GM21529 (cell line): ENCODE measurements at regions not wholly inside any gene's neighbourhood (a gene's known extent, or its start where the extent isn't known, plus 50 kb on each side); places are given as distances from the start of the nearest gene placed in this dataset.
A peak's percentile ranks its signal among the peaks of the same experiment; 100 is the strongest.

Source experiments
- ATAC-seq: cut with Tn5 transposase; IDR thresholded peaks from one replicate; pipeline ENCODE4 v1.9.1; 2021; ENCODE audit not compliant: unreplicated experiment

- ATAC-seq: no peak
Measured at GRCh38 chr7:88442413-88442812, 135.7 kb upstream of the STEAP4 start.

GRCh38 chr7:88437132-88437531 lies 130.4 kb upstream of the STEAP4 start:
- ATAC-seq: peak; percentile 73

- ATAC-seq: no peak
Measured at GRCh38 chr7:88432301-88432700, 125.6 kb upstream of the STEAP4 start.

DNA sequence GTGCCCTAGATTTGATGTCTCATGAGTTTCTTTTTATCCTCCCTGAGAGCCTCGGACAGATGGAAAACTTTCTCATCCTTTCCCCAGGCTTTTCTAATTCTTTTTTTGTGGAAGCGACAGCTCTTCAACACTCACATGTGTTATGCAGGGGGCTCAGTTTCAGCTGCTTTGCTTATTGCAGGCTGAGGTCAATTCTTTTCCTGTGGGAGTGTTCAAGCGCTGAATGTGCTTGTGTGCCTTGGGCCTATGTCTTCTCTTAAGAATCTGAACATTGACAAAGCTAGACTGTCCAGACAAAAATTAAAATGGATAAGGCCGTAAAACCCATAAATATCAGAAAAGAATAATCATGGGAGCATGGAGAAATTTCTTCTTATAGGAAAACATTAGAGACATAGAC lies 125.2 kb upstream of the STEAP4 start:
- ATAC-seq: no peak

DNA sequence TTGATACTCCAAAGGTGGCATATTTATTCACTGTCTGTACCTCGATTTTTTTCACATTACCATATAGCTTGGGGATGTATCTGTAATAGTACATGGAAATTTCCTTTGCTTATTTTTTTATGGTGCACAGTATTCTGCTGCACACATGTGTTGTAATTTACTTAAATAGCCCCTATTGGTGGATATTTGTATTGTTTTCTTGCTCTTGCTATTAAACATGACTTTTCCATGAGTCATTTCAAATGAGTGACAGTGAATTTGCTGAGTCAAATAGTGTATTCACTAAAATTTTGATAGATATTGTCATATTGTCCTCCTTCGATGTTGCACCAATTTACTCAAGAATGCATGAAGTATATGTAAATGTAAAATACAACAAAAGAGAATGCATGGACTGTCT lies 122.7 kb upstream of the STEAP4 start:
- ATAC-seq: no peak

- ATAC-seq: no peak
Measured at GRCh38 chr7:88402529-88402928, 95.8 kb upstream of the STEAP4 start.

DNA sequence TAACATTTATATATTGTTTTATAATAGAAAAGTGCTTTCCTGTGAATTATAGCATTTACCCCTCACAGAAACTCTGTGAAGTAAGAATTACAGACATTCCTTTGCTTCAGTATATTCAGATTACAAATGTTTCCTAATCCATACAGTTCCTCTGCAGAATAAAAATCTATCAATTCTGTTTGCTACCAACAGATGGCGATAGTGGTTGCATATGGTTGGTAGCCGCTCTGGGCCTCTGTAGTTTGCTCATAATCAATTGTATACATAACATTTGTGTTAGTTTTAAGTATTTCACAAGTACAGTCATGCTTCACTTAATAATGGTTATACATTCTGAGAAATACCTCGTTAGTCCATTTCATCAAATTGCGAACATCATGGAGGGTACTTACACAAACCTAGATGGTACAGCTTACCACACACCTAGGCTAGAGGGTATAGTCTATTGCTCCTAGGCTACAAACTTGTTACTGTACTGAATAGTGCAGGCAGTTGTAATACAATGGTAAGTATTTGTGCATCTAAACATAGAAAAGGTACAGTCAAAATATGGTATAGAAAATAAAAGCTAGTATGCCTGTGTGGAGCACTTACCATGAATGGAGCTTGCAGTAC lies 94.4 kb upstream of the STEAP4 start:
- ATAC-seq: peak; percentile 60

- ATAC-seq: no peak
Measured at GRCh38 chr7:88399696-88400240, 93.1 kb upstream of the STEAP4 start.

DNA sequence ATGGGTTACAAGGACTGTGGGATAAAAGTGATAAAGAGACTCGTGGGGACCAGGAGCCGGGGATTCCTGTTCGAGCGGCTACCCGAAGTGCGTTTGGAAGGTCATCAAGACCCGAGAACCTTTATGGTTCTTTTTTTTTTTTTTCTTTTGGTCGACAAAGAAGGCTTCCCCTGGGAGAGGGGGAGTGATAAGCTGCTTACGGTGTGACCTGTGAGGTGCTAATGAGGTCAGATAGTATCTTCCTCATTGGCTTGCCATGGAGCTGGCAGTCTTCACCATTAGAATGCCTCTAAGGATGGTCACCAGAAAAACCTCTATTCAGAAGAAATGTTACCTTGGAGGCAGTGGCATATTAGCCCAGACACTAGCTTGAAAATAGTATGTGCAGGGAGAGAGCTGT lies 92.3 kb upstream of the STEAP4 start:
- ATAC-seq: no peak

DNA sequence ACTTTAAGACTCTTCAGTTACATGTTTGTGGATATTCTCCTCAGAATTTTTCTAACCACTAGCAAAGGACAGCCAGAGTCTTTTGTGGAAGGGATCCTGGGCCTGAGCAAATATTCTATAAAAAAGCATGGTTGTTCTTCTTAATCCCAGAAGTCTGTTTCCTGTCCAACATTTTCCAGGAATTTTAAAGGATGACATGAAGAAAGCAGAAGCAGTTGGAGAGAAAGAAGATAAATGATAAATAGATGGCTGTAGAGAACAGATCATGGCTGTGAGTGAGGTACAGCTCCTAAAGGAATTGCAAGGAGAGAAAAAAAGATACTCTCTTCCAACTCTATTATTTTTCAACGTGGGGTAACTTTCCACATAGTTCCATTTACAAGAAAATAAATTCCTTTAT lies 91.8 kb upstream of the STEAP4 start:
- no peak for ATAC-seq

DNA sequence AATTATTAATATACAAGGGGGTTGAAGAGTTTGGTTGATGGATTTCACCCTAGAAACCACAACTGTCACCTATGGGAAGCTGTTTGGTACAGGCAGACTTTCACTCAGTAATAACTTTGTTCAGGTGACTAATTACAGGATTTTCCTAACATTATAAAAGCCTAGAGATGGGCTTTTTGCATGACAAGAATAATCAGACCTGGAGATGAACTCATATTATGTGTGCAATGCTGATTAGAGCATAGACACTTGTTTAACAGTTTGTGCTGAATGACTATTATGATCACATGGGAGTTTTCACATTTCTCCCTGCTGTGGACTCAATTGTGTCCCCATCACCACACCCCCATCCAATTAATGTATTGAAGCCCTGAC lies 90.2 kb upstream of the STEAP4 start:
- peak; percentile 29 for ATAC-seq

DNA sequence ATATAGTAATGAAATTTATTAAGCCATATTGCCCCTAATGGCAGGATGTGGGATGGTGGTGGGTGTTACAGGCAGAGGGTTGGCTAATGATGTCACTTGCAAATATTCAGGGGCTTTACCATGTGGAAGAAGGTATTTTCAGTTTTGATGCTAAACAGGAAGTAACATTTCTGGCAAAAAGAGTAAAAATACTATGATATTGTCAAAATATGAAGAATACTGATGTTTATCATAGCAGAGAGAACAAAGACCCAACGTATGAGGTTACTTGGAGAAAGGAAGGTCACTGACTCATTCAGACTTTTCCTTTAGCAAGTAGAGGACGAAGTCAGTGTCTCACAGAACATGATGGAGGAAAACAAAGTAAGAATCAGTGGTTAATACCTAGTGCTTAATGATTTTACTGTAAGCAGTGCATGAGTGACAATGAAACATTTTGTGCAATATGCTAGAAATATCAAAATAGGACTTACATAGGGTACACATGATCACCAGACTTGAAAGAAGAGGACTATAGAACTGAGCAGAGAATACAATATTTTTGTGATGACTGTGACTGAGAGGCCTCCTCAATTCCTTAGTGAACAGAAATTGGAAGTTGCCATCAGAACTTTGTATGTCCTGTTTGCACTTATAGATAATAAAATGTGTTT lies 89.7 kb upstream of the STEAP4 start:
- peak; percentile 74 for ATAC-seq

- ATAC-seq: no peak
Measured at GRCh38 chr7:88395715-88396114, 89.0 kb upstream of the STEAP4 start.

DNA sequence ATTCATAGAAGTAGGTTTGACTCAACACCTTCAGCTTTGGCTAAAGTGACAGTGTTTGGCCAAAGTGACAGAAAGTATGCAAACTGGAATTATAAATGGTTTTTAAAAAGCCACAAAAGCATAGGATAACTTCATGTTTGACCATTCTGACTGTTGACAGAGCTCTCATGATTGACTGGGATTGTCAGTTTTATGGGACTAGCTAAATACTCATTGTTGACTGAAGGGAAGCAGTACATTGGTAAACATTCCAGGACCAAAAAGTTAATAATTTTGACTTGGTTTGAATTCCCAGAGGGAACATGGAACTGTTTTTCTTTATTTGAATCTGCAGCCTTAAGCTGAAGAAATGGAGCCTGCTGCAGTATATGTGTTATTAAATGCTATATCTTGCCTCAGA lies 84.6 kb upstream of the STEAP4 start:
- ATAC-seq: no peak

DNA sequence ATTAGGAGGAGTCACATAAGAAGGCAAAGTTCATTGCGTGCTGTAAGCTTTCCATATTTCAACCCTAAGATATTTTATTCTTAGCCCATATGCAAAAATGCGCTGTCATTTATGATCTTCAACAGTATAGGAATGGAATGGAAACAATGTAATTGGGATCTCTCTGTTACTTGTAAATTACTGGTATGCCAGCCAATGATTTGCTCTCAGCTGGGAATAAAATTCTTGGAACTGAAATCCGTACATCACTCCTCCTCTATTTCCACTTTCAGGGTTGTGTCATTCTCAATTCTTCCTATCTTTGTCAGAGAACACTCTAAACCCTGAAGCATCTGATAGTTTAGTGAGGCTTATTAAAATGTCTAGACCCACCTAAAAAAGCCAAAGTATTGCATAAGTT lies 80.7 kb upstream of the STEAP4 start:
- no peak for ATAC-seq

DNA sequence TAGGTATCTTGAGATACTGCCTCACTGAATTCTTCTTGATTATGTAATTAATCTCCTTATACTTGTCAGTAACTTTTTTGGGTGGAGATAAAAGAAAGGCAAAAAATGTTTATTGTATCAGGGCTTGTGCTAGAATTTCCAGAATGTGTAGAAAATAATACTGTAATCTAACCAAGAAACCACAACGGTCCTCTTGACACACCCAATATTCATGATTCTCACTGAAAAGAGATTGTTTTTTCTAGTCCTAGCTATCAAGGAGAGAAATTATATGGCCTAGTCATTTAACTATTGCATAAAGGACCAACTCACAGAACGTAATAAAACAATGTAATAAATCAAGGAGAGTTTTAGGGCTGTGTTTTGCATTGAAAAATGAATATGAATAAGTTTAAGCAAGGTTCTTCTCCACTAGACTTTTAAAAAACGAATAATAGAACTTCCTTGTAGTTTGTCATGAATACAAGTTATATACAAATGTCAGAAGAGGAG lies 80.0 kb upstream of the STEAP4 start:
- no peak for ATAC-seq

GRCh38 chr7:88377434-88377833 lies 70.7 kb upstream of the STEAP4 start:
- ATAC-seq: no peak

GRCh38 chr7:88368686-88369085 lies 62.0 kb upstream of the STEAP4 start:
- ATAC-seq: no peak

DNA sequence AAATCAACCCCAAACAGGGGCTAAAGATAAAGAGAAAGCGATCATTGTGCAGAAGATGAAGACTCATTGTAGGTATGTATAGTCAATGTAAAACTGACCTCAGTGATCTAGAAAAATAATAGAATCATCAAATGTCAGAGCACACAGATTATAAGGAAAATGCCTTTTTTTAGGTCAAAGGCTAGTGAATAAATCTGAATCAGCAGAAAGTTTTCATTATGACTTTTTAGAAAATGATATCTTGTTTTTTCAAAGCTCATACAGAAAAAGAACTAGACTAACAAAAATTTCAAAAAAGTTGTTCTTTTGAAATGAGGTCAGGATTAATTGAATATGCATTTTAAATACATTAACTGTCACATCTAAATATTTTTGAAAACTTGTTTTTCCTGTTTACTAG lies 60.2 kb upstream of the STEAP4 start:
- ATAC-seq: no peak

GRCh38 chr7:88363869-88364268 lies 57.2 kb upstream of the STEAP4 start:
- no peak for ATAC-seq

- no peak for ATAC-seq
Measured at GRCh38 chr7:88363249-88363648, 56.6 kb upstream of the STEAP4 start.

DNA sequence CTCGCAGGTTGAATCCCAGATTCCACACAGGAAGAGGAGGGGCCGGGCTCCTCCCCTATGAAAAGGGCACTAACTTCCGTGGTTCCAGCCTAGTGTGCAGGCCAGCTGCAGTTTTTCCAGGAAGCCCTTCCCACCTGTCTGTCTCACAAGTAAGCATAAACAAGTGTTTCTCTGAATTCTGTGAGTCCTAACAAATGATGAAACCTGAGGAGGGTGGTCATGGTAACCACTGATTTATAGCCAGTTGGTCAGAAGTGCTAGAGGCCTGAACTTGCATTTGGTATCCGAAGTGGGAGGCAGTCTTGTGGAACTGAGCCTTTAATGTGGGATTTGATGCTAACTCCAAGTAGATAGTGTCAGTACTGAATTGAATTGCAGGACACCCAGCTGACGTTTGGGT lies 54.7 kb upstream of the STEAP4 start:
- no peak for ATAC-seq

GRCh38 chr7:88358881-88359280 lies 52.2 kb upstream of the STEAP4 start:
- ATAC-seq: no peak
